IMR-90 (cell line): ENCODE measurements at regions not wholly inside any gene's neighbourhood (a gene's known extent, or its start where the extent isn't known, plus 50 kb on each side); places are given as distances from the start of the nearest gene placed in this dataset.

Experiments used
- ATAC-seq: fragments of 200-7000 bp; cut with Tn5 transposase; 2 replicates; pipeline ENCODE4 v1.9.1; 2020; ENCODE audit warnings: low read depth, mild to moderate bottlenecking, moderate library complexity
- BruUV-seq: library from RNA; stranded (reverse); fragments of 400-500 nt; replicated peaks from 2 replicates; lab custom pipeline; 2021; lab: Mats Ljungman, UMichigan
- CTCF ChIA-PET: fragments of 300-600 bp; formaldehyde crosslinking; extraction: SDS; loops from one replicate; lab custom pipeline; 2021; ENCODE audit warnings: antibody characterized with exemption; lab: Yijun Ruan, JAX
- POLR2A ChIA-PET: fragments of 300-600 bp; sonication (Branson Sonifier 250); formaldehyde crosslinking; loops from one replicate; lab custom pipeline; 2022; ENCODE audit warnings: antibody characterized with exemption; ENCODE audit not compliant: unreplicated experiment; lab: Charles Lee
- DNase-seq: peaks from one replicate; pipeline ENCODE4 v3.0.0; 2013
- H2AFZ ChIP-seq: replicated peaks from 2 replicates; pipeline ENCODE3; 2013; ENCODE audit warnings: low read length, mild to moderate bottlenecking; ENCODE audit not compliant: poor library complexity
- H2AK5ac ChIP-seq: 2 replicates; pipeline ENCODE4 v1.6.1; 2013; ENCODE audit warnings: low read depth, low read length, inconsistent platforms
- H2AK9ac ChIP-seq: replicated peaks from 2 replicates; pipeline ENCODE3; 2013; ENCODE audit warnings: mild to moderate bottlenecking, low read depth, low read length, moderate library complexity; ENCODE audit not compliant: poor library complexity
- H2BK120ac ChIP-seq: 2 replicates; pipeline ENCODE4 v1.6.1; 2013; ENCODE audit warnings: low read depth, low read length, inconsistent platforms
- H2BK15ac ChIP-seq: 3 replicates; pipeline ENCODE4 v1.6.1; 2013; ENCODE audit warnings: low read depth, low read length, inconsistent platforms
- H2BK20ac ChIP-seq: 2 replicates; pipeline ENCODE4 v1.6.1; 2013; ENCODE audit warnings: low read depth, mild to moderate bottlenecking, inconsistent platforms, low read length, moderate library complexity
- H2BK5ac ChIP-seq: 2 replicates; pipeline ENCODE4 v1.6.1; 2013; ENCODE audit warnings: mild to moderate bottlenecking, low read depth, low read length, inconsistent platforms; ENCODE audit not compliant: poor library complexity, severe bottlenecking
- H3K14ac ChIP-seq: replicated peaks from 2 replicates; pipeline ENCODE4 v1.6.1; 2013; ENCODE audit warnings: low read depth, low read length, inconsistent platforms
- H3K18ac ChIP-seq: 2 replicates; pipeline ENCODE4 v1.6.1; 2013; ENCODE audit warnings: low read depth, low read length, control low read depth
- H3K23ac ChIP-seq: 2 replicates; pipeline ENCODE4 v1.6.1; 2013; ENCODE audit warnings: low read depth, low read length, inconsistent platforms
- H3K27ac ChIP-seq: 2 replicates; pipeline ENCODE4 v1.5.1; 2013; ENCODE audit warnings: mild to moderate bottlenecking, control low read depth, low read length; ENCODE audit not compliant: insufficient read depth
- H3K27me3 ChIP-seq: 2 replicates; pipeline ENCODE4 v1.6.1; 2013; ENCODE audit warnings: low read length; ENCODE audit not compliant: control insufficient read depth, insufficient read depth
- H3K36me3 ChIP-seq: 2 replicates; pipeline ENCODE4 v1.6.1; 2013; ENCODE audit warnings: low read length, mixed read lengths; ENCODE audit not compliant: control insufficient read depth, insufficient read depth
- H3K4ac ChIP-seq: 2 replicates; pipeline ENCODE4 v1.6.1; 2013; ENCODE audit warnings: low read depth, low read length, inconsistent platforms
- H3K4me1 ChIP-seq: 2 replicates; pipeline ENCODE4 v1.6.1; 2013; ENCODE audit warnings: low read length, mixed read lengths; ENCODE audit not compliant: control insufficient read depth, insufficient read depth
- H3K4me2 ChIP-seq: 2 replicates; pipeline ENCODE4 v1.6.1; 2013; ENCODE audit warnings: low read depth, mild to moderate bottlenecking, control low read depth, low read length, moderate library complexity
- H3K4me3 ChIP-seq: 2 replicates; pipeline ENCODE4 v1.5.1; 2013; ENCODE audit warnings: low read depth, mild to moderate bottlenecking, control low read depth, low read length, moderate library complexity; ENCODE audit not compliant: insufficient read depth
- H3K56ac ChIP-seq: 2 replicates; pipeline ENCODE4 v1.6.1; 2013; ENCODE audit warnings: low read length, inconsistent platforms; ENCODE audit not compliant: insufficient read depth; ENCODE audit errors: extremely low read depth
- H3K79me1 ChIP-seq, 2 experiments: 2 replicates each; pipeline ENCODE4 v1.6.1; 2013; ENCODE audit warnings: low read length in 2 of 2, inconsistent platforms in 1 of 2, low read depth in 1 of 2
- H3K9ac ChIP-seq: 2 replicates; pipeline ENCODE4 v1.6.1; 2013; ENCODE audit warnings: low read depth, low read length, control low read depth
- H3K9me1 ChIP-seq: 2 replicates; pipeline ENCODE4 v1.6.1; 2013; ENCODE audit warnings: low read length, inconsistent platforms; ENCODE audit not compliant: insufficient read depth
- H3K9me3 ChIP-seq: 2 replicates; pipeline ENCODE4 v1.6.1; 2013; ENCODE audit warnings: low read length; ENCODE audit not compliant: control insufficient read depth, insufficient read depth
- H4K20me1 ChIP-seq: 2 replicates; pipeline ENCODE4 v1.6.1; 2013; ENCODE audit warnings: low read length, inconsistent platforms; ENCODE audit not compliant: insufficient read depth
- H4K5ac ChIP-seq: 2 replicates; pipeline ENCODE4 v1.6.1; 2013; ENCODE audit warnings: mild to moderate bottlenecking, low read depth, low read length, control low read depth
- H4K8ac ChIP-seq, 2 experiments: 2 replicates each; pipeline ENCODE4 v1.6.1; 2013; ENCODE audit warnings: low read depth in 2 of 2, low read length in 2 of 2, control low read depth in 1 of 2, inconsistent platforms in 1 of 2
- H4K91ac ChIP-seq: 2 replicates; pipeline ENCODE4 v1.6.1; 2013; ENCODE audit warnings: low read depth, low read length, inconsistent platforms; ENCODE audit not compliant: insufficient read depth
- CHD1 ChIP-seq: IDR thresholded peaks from 2 replicates; pipeline ENCODE4 v1.6.1; 2012; ENCODE audit warnings: low read depth, low read length, improper control_type of control experiment
- RAD21 ChIP-seq: IDR thresholded peaks from 2 replicates; pipeline ENCODE4 v1.6.1; 2012; ENCODE audit warnings: low read length, improper control_type of control experiment
- RCOR1 ChIP-seq: IDR thresholded peaks from 2 replicates; pipeline ENCODE4 v1.6.1; 2012; ENCODE audit warnings: mild to moderate bottlenecking, low read length, improper control_type of control experiment; ENCODE audit not compliant: insufficient replicate concordance
- RFX5 ChIP-seq: IDR thresholded peaks from 2 replicates; pipeline ENCODE4 v1.8.0; 2012; ENCODE audit warnings: low read depth, mild to moderate bottlenecking, low read length, moderate library complexity
- WGBS, 2 experiments: methylation state at CpG; one replicate each; pipeline versions ENCODE4 v1.1.5 to v1.1.7; 2013; ENCODE audit warnings: missing lambda C conversion rate in 2 of 2; ENCODE audit not compliant: insufficient read length in 1 of 2; ENCODE audit errors: extremely low coverage in 2 of 2; 5-methylcytosine and 5-hydroxymethylcytosine counted together
- dilution Hi-C: fragments of 300-500 bp; cut with HindIII; formaldehyde crosslinking; loops from one replicate; pipeline ENCODE4 v1.14.3; 2018; ENCODE audit warnings: low sequenced_read_pairs; ENCODE audit not compliant: unreplicated experiment
- in situ Hi-C: fragments of 300-500 bp; cut with MboI; formaldehyde crosslinking; loops from 3 replicates; pipeline ENCODE4 v1.14.3; 2019; ENCODE audit warnings: low sequenced_read_pairs, inconsistent platforms, mixed read lengths
- intact Hi-C: fragments of 100-400 bp; cut with micrococcal nuclease; formaldehyde crosslinking; loops from 2 replicates; pipeline ENCODE4 v1.10.0; 2022
- TF ChIP-seq, protein P1 (sequence below): fragments of 150-350 bp; IDR thresholded peaks from 2 replicates; pipeline ENCODE4 v1.6.1; 2017; ENCODE audit warnings: mild to moderate bottlenecking, antibody characterized with exemption, low read length, low read depth

GRCh38 chr10:58081353-58081752 is 186.3 kb downstream of the IPMK start:
- no peak overlapping the region for H2AK5ac ChIP-seq
- H3K27me3 ChIP-seq: no peaks in the 10 kb centered on the region; the same call in 1 of the 2 replicates
- H3K4me2 ChIP-seq: no peak overlapping the region
- H3K14ac ChIP-seq: no peak overlapping the region
- no peak overlapping the region for H4K8ac ChIP-seq
- H4K91ac ChIP-seq: no peak overlapping the region
- intact Hi-C loops: no loop called here
- H2AK9ac ChIP-seq: no peak overlapping the region
- H3K9me1 ChIP-seq: no peaks in the 10 kb centered on the region
- no peak overlapping the region for H2AFZ ChIP-seq
- H3K9ac ChIP-seq: no peak overlapping the region
- no peak overlapping the region for H3K56ac ChIP-seq
- no peak overlapping the region for H3K4ac ChIP-seq
- in situ Hi-C loops: no loop called here
- H3K18ac ChIP-seq: no peak overlapping the region
- DNase-seq: no peak
- no peak overlapping the region for H3K23ac ChIP-seq
- no peak overlapping the region for H2BK15ac ChIP-seq
- no peak overlapping the region for H3K27ac ChIP-seq
- TF ChIP-seq, protein P1, sequence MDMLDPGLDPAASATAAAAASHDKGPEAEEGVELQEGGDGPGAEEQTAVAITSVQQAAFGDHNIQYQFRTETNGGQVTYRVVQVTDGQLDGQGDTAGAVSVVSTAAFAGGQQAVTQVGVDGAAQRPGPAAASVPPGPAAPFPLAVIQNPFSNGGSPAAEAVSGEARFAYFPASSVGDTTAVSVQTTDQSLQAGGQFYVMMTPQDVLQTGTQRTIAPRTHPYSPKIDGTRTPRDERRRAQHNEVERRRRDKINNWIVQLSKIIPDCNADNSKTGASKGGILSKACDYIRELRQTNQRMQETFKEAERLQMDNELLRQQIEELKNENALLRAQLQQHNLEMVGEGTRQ: no peak
- TF ChIP-seq CHD1 (no peak), RCOR1 (no peak), RFX5 (no peak), RAD21 (no peak)
- no peak overlapping the region for H2BK5ac ChIP-seq
- H3K36me3 ChIP-seq: no peaks in the 10 kb centered on the region
- ChIA-PET POLR2A (no interaction called here), CTCF (no interaction called here)
- no peak overlapping the region for H3K4me3 ChIP-seq
- dilution Hi-C loops: no loop called here
- no peak overlapping the region for H4K5ac ChIP-seq
- no CpG with 5 or more reads among the region's 2 CpGs for WGBS, 2 experiments
- H3K4me1 ChIP-seq: no peaks in the 10 kb centered on the region
- no peaks in the 10 kb centered on the region for H4K20me1 ChIP-seq
- no peaks in the 10 kb centered on the region for H3K79me1 ChIP-seq
- H2BK20ac ChIP-seq: no peak overlapping the region
- no peak overlapping the region for H2BK120ac ChIP-seq
- no peak for ATAC-seq
- H3K9me3 ChIP-seq: no peaks in the 10 kb centered on the region
- no TSS peak for BruUV-seq
